Natural killer cell (primary cell): ENCODE measurements at regions not wholly inside any gene's neighbourhood (a gene's known extent, or its start where the extent isn't known, plus 50 kb on each side); places are given as distances from the start of the nearest gene placed in this dataset.
"Not testable (repeated sequence)": the region's sequence is repeated elsewhere in the genome, so short reads cannot be mapped to it uniquely, and the experiment has no call there.

ENCODE experiments used
- ATAC-seq, 3 donors: fragments of 150-1000 bp in 2 of 3; fragments of 200-7000 bp in 1 of 3; cut with Tn5 transposase; 1 replicate in 1 of 3; 2 replicates in 2 of 3; pipeline ENCODE4 v1.10.0; 2021; ENCODE audit warnings: mild to moderate bottlenecking in 2 of 3, moderate library complexity in 2 of 3
- DNase-seq, 2 donors: peaks; one replicate each; pipeline versions ENCODE4 v3.0.0 to v3.0.0-alpha.2; 2013 to 2021; ENCODE audit warnings: mixed read lengths in 1 of 2
- H3K27ac ChIP-seq: one replicate; pipeline ENCODE4 v1.5.1; 2013; ENCODE audit warnings: mild to moderate bottlenecking, low read length
- H3K27me3 ChIP-seq: one replicate; pipeline ENCODE4 v1.6.1; 2013; ENCODE audit warnings: low read length; ENCODE audit not compliant: control insufficient read depth, insufficient read depth
- H3K36me3 ChIP-seq: one replicate; pipeline ENCODE4 v1.6.1; 2013; ENCODE audit warnings: low read length; ENCODE audit not compliant: control insufficient read depth, insufficient read depth
- H3K4me1 ChIP-seq: one replicate; pipeline ENCODE4 v1.6.1; 2013; ENCODE audit warnings: low read length; ENCODE audit not compliant: control insufficient read depth, insufficient read depth
- H3K4me3 ChIP-seq: one replicate; pipeline ENCODE4 v1.5.1; 2013; ENCODE audit warnings: low read length
- H3K9me3 ChIP-seq: one replicate; pipeline ENCODE4 v1.6.1; 2013; ENCODE audit warnings: low read length; ENCODE audit not compliant: control insufficient read depth, insufficient read depth
- H3K27ac Mint-ChIP-seq, 2 donors: one replicate each; pipeline ENCODE4 v1.8.0; 2022; ENCODE audit warnings: mild to moderate bottlenecking in 2 of 2, mixed read lengths in 2 of 2, moderate library complexity in 1 of 2
- H3K27me3 Mint-ChIP-seq, 2 donors: one replicate each; pipeline ENCODE4 v1.8.0; 2022; ENCODE audit warnings: low read depth in 2 of 2, mixed read lengths in 2 of 2
- H3K36me3 Mint-ChIP-seq: one replicate; pipeline ENCODE4 v1.8.0; 2022; ENCODE audit warnings: mixed read lengths
- H3K4me1 Mint-ChIP-seq, 2 donors: one replicate each; pipeline ENCODE4 v1.8.0; 2022; ENCODE audit warnings: mixed read lengths in 2 of 2
- H3K4me3 Mint-ChIP-seq: one replicate; pipeline ENCODE4 v1.8.0; 2022; ENCODE audit warnings: mild to moderate bottlenecking, moderate library complexity, mixed read lengths
- H3K9me3 Mint-ChIP-seq, 2 donors: one replicate each; pipeline ENCODE4 v1.8.0; 2022; ENCODE audit warnings: mixed read lengths in 2 of 2
- WGBS: methylation state at CpG from one replicate; pipeline ENCODE4 v1.1.7; 2013; ENCODE audit warnings: missing lambda C conversion rate; ENCODE audit not compliant: insufficient coverage; 5-methylcytosine and 5-hydroxymethylcytosine counted together
- intact Hi-C: fragments of 100-400 bp; cut with micrococcal nuclease; formaldehyde crosslinking; loops from one replicate; pipeline ENCODE4 v1.14.2; 2022
- TF ChIP-seq, protein P1 (sequence below): fragments of 200-600 bp; IDR thresholded peaks from one replicate; pipeline ENCODE4 v1.8.0; 2022; ENCODE audit warnings: antibody characterized with exemption

DNA sequence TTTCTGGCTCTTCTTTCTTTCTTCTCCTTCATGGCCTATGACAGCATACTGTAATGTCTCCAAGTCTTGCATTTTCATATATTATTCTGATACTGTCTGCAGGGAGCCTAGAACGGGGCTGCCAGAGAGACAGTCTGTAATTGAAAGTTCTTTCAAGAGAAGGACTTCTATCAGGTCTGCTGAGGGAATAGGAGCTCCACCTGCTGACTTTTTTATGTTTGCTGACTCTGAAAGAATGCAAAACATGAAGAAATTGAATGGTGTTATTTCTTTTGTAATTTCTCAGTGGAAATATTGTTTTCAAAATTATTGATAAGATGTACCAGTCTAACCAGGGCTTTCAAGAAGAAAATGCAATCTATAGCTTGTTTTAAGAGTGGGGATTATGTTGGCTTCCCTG lies 121.9 kb upstream of the RFX3 start:
- DNase-seq: peak in 1 of 2 donors; percentile 19
- Mint-ChIP-seq H3K36me3 (no peaks in the 10 kb centered on the region), H3K4me1 (no peaks in the 10 kb centered on the region), H3K27me3 (no peaks in the 10 kb centered on the region), H3K9me3 (no peaks in the 10 kb centered on the region), H3K4me3 (no peak overlapping the region), H3K27ac (no peak overlapping the region)
- Histone ChIP-seq H3K4me3 (no peak overlapping the region), H3K36me3 (no peaks in the 10 kb centered on the region), H3K4me1 (no peaks in the 10 kb centered on the region), H3K9me3 (no peaks in the 10 kb centered on the region), H3K27ac (no peak overlapping the region), H3K27me3 (no peaks in the 10 kb centered on the region)
- intact Hi-C loops: loop anchor here (10.0 kb wide), 1 partner anchor 183 kb away; no protein-coding TSS in a partner anchor
- 56% methylated on average over 1 of the region's 1 CpG for WGBS
- TF ChIP-seq, protein P1, sequence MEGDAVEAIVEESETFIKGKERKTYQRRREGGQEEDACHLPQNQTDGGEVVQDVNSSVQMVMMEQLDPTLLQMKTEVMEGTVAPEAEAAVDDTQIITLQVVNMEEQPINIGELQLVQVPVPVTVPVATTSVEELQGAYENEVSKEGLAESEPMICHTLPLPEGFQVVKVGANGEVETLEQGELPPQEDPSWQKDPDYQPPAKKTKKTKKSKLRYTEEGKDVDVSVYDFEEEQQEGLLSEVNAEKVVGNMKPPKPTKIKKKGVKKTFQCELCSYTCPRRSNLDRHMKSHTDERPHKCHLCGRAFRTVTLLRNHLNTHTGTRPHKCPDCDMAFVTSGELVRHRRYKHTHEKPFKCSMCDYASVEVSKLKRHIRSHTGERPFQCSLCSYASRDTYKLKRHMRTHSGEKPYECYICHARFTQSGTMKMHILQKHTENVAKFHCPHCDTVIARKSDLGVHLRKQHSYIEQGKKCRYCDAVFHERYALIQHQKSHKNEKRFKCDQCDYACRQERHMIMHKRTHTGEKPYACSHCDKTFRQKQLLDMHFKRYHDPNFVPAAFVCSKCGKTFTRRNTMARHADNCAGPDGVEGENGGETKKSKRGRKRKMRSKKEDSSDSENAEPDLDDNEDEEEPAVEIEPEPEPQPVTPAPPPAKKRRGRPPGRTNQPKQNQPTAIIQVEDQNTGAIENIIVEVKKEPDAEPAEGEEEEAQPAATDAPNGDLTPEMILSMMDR: no peak
- no peak for ATAC-seq

DNA sequence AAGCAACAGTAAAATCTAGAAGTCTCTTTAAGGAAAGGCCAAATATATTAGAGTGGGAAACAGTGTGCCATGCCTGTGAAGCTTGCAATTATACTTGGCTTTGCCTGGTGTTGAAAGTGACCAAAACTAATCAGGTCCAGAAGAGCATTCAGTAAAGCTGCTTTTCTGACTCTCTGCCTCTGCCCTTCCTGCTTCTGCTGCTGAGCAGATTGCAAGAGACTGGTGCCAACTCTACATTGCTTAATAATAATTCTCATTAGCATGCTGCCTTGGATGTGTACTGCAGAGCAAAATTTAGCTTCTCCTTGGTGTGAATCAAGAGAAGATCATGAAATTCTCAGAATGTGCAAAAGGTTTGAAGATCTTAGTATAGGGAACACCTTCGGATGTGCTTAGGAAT lies 120.4 kb upstream of the RFX3 start:
- no peaks in the 10 kb centered on the region for H3K4me1 ChIP-seq
- no peak overlapping the region for H3K4me3 Mint-ChIP-seq
- no peaks in the 10 kb centered on the region for H3K9me3 Mint-ChIP-seq
- H3K27ac ChIP-seq: no peak overlapping the region
- no peak overlapping the region for H3K27ac Mint-ChIP-seq
- no peaks in the 10 kb centered on the region for H3K27me3 Mint-ChIP-seq
- no CpG with 5 or more reads among the region's 1 CpG for WGBS
- ATAC-seq (no peak), DNase-seq (no peak)
- H3K4me1 Mint-ChIP-seq: no peaks in the 10 kb centered on the region
- no peaks in the 10 kb centered on the region for H3K9me3 ChIP-seq
- intact Hi-C loops: loop anchor here (10.0 kb wide), 1 partner anchor 181 kb away; no protein-coding TSS in a partner anchor
- H3K36me3 ChIP-seq: no peaks in the 10 kb centered on the region
- H3K36me3 Mint-ChIP-seq: no peaks in the 10 kb centered on the region
- TF ChIP-seq, protein P1: no peak
- H3K4me3 ChIP-seq: no peak overlapping the region
- no peaks in the 10 kb centered on the region for H3K27me3 ChIP-seq

DNA sequence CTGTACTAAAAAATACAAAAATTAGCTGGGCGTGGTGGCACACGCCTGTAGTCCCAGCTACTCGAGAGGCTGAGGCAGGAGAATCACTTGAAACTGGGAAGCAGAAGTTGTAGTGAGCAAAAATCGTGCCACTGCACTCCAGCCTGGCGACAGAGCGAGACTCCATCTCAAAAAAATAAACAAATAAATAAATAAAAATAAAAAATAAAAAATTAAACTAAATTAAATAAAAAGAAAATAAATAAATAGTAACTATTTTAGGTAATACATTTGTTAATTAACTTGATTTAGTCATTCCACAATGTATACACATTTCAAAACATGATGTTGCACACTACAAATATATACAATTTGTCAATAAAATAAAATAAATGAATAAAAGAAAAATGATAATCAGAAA lies 116.3 kb upstream of the RFX3 start:
- H3K27me3 ChIP-seq, H3K9me3 ChIP-seq, DNase-seq, H3K27ac Mint-ChIP-seq, H3K9me3 Mint-ChIP-seq, H3K4me3 Mint-ChIP-seq, H3K27me3 Mint-ChIP-seq, H3K4me1 Mint-ChIP-seq, H3K4me3 ChIP-seq, ATAC-seq, H3K4me1 ChIP-seq, H3K36me3 Mint-ChIP-seq, H3K36me3 ChIP-seq, H3K27ac ChIP-seq: not testable (repeated sequence)
- 95% methylated on average over 3 of the region's 6 CpGs for WGBS
- intact Hi-C loops: loop anchor here (10.0 kb wide), 1 partner anchor 177 kb away; no protein-coding TSS in a partner anchor

DNA sequence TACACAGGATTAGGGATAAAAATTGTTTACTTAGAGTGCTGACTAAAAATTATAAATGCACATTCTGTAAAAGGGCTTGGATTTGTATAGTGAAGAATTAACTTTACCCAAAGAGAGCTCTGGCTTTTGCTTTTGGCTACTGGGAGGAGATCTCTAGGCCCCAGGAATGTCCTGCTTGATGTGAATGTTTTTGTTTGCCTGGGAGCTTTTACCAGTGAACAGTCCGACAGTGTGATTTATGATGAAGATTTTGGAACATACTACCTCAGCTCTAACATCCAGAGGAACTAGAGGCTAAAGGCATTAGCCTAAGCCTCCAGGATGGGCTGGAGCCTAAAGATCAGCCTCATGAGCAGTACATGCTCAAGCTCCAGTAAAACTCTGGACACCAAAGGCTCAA lies 103.7 kb upstream of the RFX3 start:
- H3K4me1 ChIP-seq: no peaks in the 10 kb centered on the region
- Mint-ChIP-seq H3K27ac (no peak overlapping the region), H3K27me3 (no peaks in the 10 kb centered on the region), H3K36me3 (no peaks in the 10 kb centered on the region), H3K4me3 (no peak overlapping the region), H3K9me3 (peaks cover 0 to 2% of the 10 kb centered on the region in 2 donors), H3K4me1 (peaks cover 0 to 6% of the 10 kb centered on the region in 2 donors)
- DNase-seq (no peak), ATAC-seq (no peak)
- TF ChIP-seq, protein P1: no peak
- H3K36me3 ChIP-seq: no peaks in the 10 kb centered on the region
- H3K27me3 ChIP-seq: no peaks in the 10 kb centered on the region
- H3K27ac ChIP-seq: no peak overlapping the region
- intact Hi-C loops: no loop called here
- H3K9me3 ChIP-seq: peaks cover 11% of the 10 kb centered on the region
- WGBS: 100% methylated on average over 1 of the region's 1 CpG
- no peak overlapping the region for H3K4me3 ChIP-seq
